LNCAP (cell line): ENCODE measurements at regions not wholly inside any gene's neighbourhood (a gene's known extent, or its start where the extent isn't known, plus 50 kb on each side); places are given as distances from the start of the nearest gene placed in this dataset.

Source experiments
- CTCF ChIP-seq: fragments of 450-650 bp; IDR thresholded peaks from 2 replicates; pipeline ENCODE4 v1.5.1; 2017; ENCODE audit warnings: mild to moderate bottlenecking

- no peak for TF ChIP-seq CTCF
Measured at GRCh38 chr14:83867566-83868225, 1662.2 kb upstream of the FLRT2 start.

DNA sequence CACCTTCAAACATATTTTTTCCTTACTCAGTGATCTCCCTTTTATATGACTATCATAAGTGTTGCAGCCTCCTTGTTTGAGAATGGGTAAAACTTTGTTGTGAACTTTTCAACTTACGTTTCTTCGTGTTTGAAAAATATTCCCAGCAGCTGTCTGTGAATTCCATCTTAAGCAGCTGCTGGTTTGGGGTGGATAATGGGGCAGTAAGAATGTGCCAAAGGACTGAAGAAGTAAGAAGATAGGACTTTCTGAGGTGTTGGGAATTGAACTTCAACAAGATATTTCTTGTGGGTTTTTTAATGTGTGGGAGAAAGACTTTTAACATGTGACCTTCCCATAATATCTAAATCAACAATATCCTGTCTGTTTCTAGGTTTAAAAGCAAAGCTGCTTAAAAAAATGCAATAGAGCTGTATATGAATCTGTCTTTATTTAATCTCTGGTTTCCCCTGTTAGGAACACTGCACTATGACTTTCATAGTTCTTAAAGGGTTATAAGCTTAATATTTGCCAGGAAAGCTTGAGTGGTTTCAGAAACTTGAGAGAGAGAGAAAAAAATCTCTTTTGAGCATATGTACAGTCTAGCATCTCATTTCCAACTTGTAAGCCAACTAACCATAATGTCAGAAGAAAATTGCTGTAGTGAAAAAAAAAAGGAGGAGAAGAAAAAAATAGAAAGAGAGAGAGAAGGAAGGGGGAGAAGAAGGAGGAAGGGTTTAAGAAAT lies 1659.2 kb upstream of the FLRT2 start:
- no peak for TF ChIP-seq CTCF

GRCh38 chr14:83873669-83874068 lies 1656.3 kb upstream of the FLRT2 start:
- no peak for TF ChIP-seq CTCF

DNA sequence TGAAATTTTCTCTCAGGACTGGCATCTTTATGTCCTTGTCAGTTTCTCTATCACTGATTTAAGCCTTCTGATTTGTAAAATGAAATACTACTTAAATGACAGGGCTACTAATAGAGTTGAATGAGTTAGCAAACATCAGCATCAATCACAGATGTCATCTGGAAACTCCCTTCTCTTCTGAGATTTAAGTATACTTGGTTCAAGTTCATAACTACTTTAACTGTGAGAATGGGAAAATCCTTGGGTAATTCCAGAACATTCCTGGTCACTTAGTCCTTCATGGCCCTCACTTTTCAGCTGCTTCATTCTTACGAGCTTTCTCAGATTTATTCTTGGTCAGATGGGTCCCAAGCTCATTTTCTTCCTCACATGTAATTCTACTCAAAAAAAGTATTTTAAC lies 1655.3 kb upstream of the FLRT2 start:
- TF ChIP-seq CTCF = no peak

DNA sequence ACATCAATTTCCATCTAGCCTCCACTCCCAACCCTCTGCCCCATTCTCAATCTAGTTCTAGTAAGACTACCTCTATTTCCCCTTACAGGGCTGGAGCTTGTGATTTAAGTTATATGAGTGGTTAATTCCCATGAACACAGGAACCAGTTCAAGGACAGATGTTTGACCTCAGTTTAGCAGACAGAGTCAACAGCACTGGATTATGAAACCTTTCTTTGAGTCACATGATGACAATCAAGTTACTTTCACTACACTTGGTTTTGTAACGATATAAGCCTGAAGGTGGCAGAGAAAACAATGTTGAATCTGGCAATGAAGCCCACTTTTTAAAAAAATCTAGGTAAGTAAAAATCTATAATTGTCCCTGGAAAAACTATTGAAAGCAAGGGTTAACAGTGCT lies 1646.2 kb upstream of the FLRT2 start:
- TF ChIP-seq CTCF = no peak

DNA sequence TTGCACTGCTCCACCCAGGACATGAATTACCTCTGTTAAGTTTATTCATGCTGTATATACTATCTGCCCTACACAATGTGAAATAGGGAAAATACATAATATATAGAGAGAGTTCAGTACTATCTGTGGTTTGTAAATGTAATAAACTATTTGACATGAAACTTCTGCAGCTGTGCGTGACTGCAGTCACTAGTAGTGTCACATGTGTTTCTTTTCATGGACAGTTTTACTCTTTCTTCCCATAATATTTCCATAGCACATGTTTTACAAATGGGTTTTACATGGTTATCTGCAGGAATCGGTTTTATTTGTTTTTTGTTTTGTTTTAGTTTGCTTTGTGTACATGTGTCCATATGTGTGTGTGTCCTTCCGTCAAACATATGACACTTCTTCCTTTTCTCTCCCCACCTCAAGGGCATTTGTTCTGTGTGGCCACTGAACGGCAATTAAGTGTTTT lies 1644.1 kb upstream of the FLRT2 start:
- TF ChIP-seq CTCF = no peak

GRCh38 chr14:83887866-83888265 lies 1642.1 kb upstream of the FLRT2 start:
- no peak for TF ChIP-seq CTCF
